ENCODE measurements at regions not wholly inside any gene's neighbourhood (a gene's known extent, or its start where the extent isn't known, plus 50 kb on each side); places are given as distances from the start of the nearest gene placed in this dataset.
"Not testable (repeated sequence)": the region's sequence is repeated elsewhere in the genome, so short reads cannot be mapped to it uniquely, and the experiment has no call there.

GRCh38 chr5:160479220-160479619 is 57.6 kb downstream of the PTTG1 start:
- DNase-seq = peak in 1 of 2 donors; percentile 18

GRCh38 chr5:160479926-160480325 is 58.3 kb downstream of the PTTG1 start:
- DNase-seq = peak in 1 of 2 donors; percentile 53

GRCh38 chr5:160480652-160481051 is 59.0 kb downstream of the PTTG1 start:
- DNase-seq = no peak

- DNase-seq = peak in 1 of 2 donors; percentile 57
These were observed 63.0 kb downstream of the PTTG1 start for GRCh38 chr5:160484678-160485077.

- peak in 1 of 2 donors; percentile 40 for DNase-seq
These were observed 63.8 kb downstream of the PTTG1 start for GRCh38 chr5:160485364-160485969.

GRCh38 chr5:160486573-160486972 is 64.9 kb downstream of the PTTG1 start:
- peak in 1 of 2 donors; percentile 17 for DNase-seq

- peak in 1 of 2 donors; percentile 70 for DNase-seq
These were observed 67.0 kb downstream of the PTTG1 start for GRCh38 chr5:160488394-160489325.

- peak in 1 of 2 donors; percentile 34 for DNase-seq
These were observed 69.8 kb downstream of the PTTG1 start for GRCh38 chr5:160491438-160491837.

GRCh38 chr5:160492565-160492964 is 70.9 kb downstream of the PTTG1 start:
- peak in 1 of 2 donors; percentile 29 for DNase-seq

GRCh38 chr5:160493806-160494338 is 72.2 kb downstream of the PTTG1 start:
- DNase-seq = peak in 1 of 2 donors; percentile 77

GRCh38 chr5:160494451-160494850 is 72.8 kb downstream of the PTTG1 start:
- DNase-seq = no peak

GRCh38 chr5:160496334-160496733 is 74.7 kb downstream of the PTTG1 start:
- DNase-seq = peak in 1 of 2 donors; percentile 67

- DNase-seq = peak in 1 of 2 donors; percentile 20
These were observed 75.1 kb downstream of the PTTG1 start for GRCh38 chr5:160496784-160497183.

GRCh38 chr5:160497878-160498277 is 76.2 kb downstream of the PTTG1 start:
- peak in 1 of 2 donors; percentile 8 for DNase-seq

GRCh38 chr5:160498441-160499043 is 76.9 kb downstream of the PTTG1 start:
- DNase-seq = not testable (repeated sequence)

GRCh38 chr5:160500786-160501779 is 79.4 kb downstream of the PTTG1 start:
- peak; percentile 90 to 98 for DNase-seq

GRCh38 chr5:160504906-160505305 is 83.3 kb downstream of the PTTG1 start:
- no peak for DNase-seq

GRCh38 chr5:160506006-160507004 is 84.7 kb downstream of the PTTG1 start:
- peak; percentile 50 to 57 for DNase-seq

GRCh38 chr5:160507221-160507721 is 85.6 kb downstream of the PTTG1 start:
- peak; percentile 79 to 84 for DNase-seq

- peak; percentile 78 to 97 for DNase-seq
These were observed 87.2 kb downstream of the PTTG1 start for GRCh38 chr5:160508780-160509361.

All from inflammatory macrophage treated with lipopolysaccharide for 1 hour (primary cell).